C4-2B (cell line): ENCODE measurements at regions not wholly inside any gene's neighbourhood (a gene's known extent, or its start where the extent isn't known, plus 50 kb on each side); places are given as distances from the start of the nearest gene placed in this dataset.

Experiments
- ZFX ChIP-seq: fragments of 450-650 bp; IDR thresholded peaks from 2 replicates; pipeline ENCODE4 v1.6.1; 2017
- TF ChIP-seq, protein P1 (sequence below): fragments of 450-650 bp; conservative IDR thresholded peaks from 2 replicates; pipeline ENCODE4 v1.5.1; 2017; ENCODE audit warnings: mild to moderate bottlenecking

DNA sequence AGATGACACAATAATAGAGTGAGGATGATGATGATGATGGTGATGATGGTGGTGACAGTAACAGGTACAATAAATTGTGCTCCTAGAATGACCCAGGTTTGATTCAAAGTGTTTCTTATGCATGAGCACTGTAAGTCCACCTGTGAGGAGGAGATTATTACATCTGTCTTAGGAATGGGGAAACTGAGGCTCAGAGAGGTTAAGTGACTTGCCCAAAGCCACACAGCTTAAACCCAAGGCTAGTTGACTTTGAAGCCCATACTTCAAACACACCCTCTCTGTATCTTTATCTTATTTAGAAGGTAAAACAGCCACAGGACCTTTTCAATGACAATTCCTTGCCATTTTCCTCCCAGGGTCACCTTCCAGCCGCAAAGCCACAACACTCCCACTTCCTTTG, 88.9 kb downstream of the MIAT start:
- TF ChIP-seq, protein P1, sequence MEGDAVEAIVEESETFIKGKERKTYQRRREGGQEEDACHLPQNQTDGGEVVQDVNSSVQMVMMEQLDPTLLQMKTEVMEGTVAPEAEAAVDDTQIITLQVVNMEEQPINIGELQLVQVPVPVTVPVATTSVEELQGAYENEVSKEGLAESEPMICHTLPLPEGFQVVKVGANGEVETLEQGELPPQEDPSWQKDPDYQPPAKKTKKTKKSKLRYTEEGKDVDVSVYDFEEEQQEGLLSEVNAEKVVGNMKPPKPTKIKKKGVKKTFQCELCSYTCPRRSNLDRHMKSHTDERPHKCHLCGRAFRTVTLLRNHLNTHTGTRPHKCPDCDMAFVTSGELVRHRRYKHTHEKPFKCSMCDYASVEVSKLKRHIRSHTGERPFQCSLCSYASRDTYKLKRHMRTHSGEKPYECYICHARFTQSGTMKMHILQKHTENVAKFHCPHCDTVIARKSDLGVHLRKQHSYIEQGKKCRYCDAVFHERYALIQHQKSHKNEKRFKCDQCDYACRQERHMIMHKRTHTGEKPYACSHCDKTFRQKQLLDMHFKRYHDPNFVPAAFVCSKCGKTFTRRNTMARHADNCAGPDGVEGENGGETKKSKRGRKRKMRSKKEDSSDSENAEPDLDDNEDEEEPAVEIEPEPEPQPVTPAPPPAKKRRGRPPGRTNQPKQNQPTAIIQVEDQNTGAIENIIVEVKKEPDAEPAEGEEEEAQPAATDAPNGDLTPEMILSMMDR, result no peak
- TF ChIP-seq ZFX, result no peak
